HG03280 (cell line): ENCODE measurements at regions not wholly inside any gene's neighbourhood (a gene's known extent, or its start where the extent isn't known, plus 50 kb on each side); places are given as distances from the start of the nearest gene placed in this dataset.
"Not testable (repeated sequence)": the region's sequence is repeated elsewhere in the genome, so short reads cannot be mapped to it uniquely, and the experiment has no call there.

Experiments used
- ATAC-seq: cut with Tn5 transposase; IDR thresholded peaks from one replicate; pipeline ENCODE4 v1.9.1; 2021; ENCODE audit warnings: mild to moderate bottlenecking, moderate library complexity; ENCODE audit not compliant: unreplicated experiment

- ATAC-seq, result no peak
These were observed 159.8 kb upstream of the TSC22D2 start for GRCh38 chr3:150248116-150248887.

GRCh38 chr3:150247441-150247840 is 160.7 kb upstream of the TSC22D2 start:
- no peak for ATAC-seq

- ATAC-seq, result no peak
These were observed 164.6 kb upstream of the TSC22D2 start for GRCh38 chr3:150243466-150243865.

- no peak for ATAC-seq
These were observed 165.7 kb upstream of the TSC22D2 start for GRCh38 chr3:150242220-150242936.

- no peak for ATAC-seq
These were observed 167.2 kb upstream of the TSC22D2 start for GRCh38 chr3:150240891-150241290.

GRCh38 chr3:150239766-150240165 is 168.3 kb upstream of the TSC22D2 start:
- ATAC-seq, result no peak

- ATAC-seq, result no peak
These were observed 169.0 kb upstream of the TSC22D2 start for GRCh38 chr3:150238995-150239619.

GRCh38 chr3:150238048-150238802 is 169.9 kb upstream of the TSC22D2 start:
- ATAC-seq, result no peak

GRCh38 chr3:150237490-150237889 is 170.6 kb upstream of the TSC22D2 start:
- no peak for ATAC-seq

GRCh38 chr3:150236316-150237082 is 171.6 kb upstream of the TSC22D2 start:
- no peak for ATAC-seq

- no peak for ATAC-seq
These were observed 172.3 kb upstream of the TSC22D2 start for GRCh38 chr3:150235799-150236198.

GRCh38 chr3:150232992-150233451 is 175.1 kb upstream of the TSC22D2 start:
- ATAC-seq, result no peak

- no peak for ATAC-seq
These were observed 178.1 kb upstream of the TSC22D2 start for GRCh38 chr3:150230037-150230436.

- not testable (repeated sequence) for ATAC-seq
These were observed 179.5 kb upstream of the TSC22D2 start for GRCh38 chr3:150228626-150229025.

GRCh38 chr3:150227839-150228238 is 180.3 kb upstream of the TSC22D2 start:
- peak; percentile 52 for ATAC-seq

GRCh38 chr3:150225986-150226385 is 182.1 kb upstream of the TSC22D2 start:
- ATAC-seq, result no peak

GRCh38 chr3:150223558-150223957 is 184.5 kb upstream of the TSC22D2 start:
- ATAC-seq, result no peak

GRCh38 chr3:150222691-150223489 is 185.2 kb upstream of the TSC22D2 start:
- no peak for ATAC-seq

- ATAC-seq, result no peak
These were observed 186.1 kb upstream of the TSC22D2 start for GRCh38 chr3:150221904-150222523.
